Neuronal stem cell (in vitro differentiated cells): ENCODE measurements at regions not wholly inside any gene's neighbourhood (a gene's known extent, or its start where the extent isn't known, plus 50 kb on each side); places are given as distances from the start of the nearest gene placed in this dataset.
"Not testable (repeated sequence)": the region's sequence is repeated elsewhere in the genome, so short reads cannot be mapped to it uniquely, and the experiment has no call there.

Experiments used
- DNase-seq: peaks from one replicate; pipeline ENCODE4 v3.0.0-alpha.2; 2013; ENCODE audit warnings: low spot score
- H2AFZ ChIP-seq: one replicate; pipeline ENCODE4 v1.6.1; 2013; ENCODE audit warnings: mild to moderate bottlenecking, low read length, inconsistent platforms
- H2AK5ac ChIP-seq: 2 replicates; pipeline ENCODE4 v1.6.1; 2013; ENCODE audit warnings: low read depth, mild to moderate bottlenecking, inconsistent platforms, low read length, moderate library complexity, mixed read lengths
- H2BK120ac ChIP-seq: 2 replicates; pipeline ENCODE4 v1.6.1; 2013; ENCODE audit warnings: low read depth, mild to moderate bottlenecking, inconsistent platforms, low read length, moderate library complexity, mixed read lengths
- H2BK12ac ChIP-seq: one replicate; pipeline ENCODE4 v1.6.1; 2013; ENCODE audit warnings: low read length, inconsistent platforms
- H2BK15ac ChIP-seq: 2 replicates; pipeline ENCODE4 v1.6.1; 2013; ENCODE audit warnings: mild to moderate bottlenecking, low read length, inconsistent platforms, mixed read lengths
- H2BK5ac ChIP-seq: one replicate; pipeline ENCODE4 v1.6.1; 2013; ENCODE audit warnings: inconsistent platforms, mild to moderate bottlenecking, low read length, moderate library complexity
- H3K14ac ChIP-seq: one replicate; pipeline ENCODE4 v1.6.1; 2013; ENCODE audit warnings: low read length, inconsistent platforms
- H3K18ac ChIP-seq: 2 replicates; pipeline ENCODE4 v1.6.1; 2013; ENCODE audit warnings: low read length, inconsistent platforms
- H3K23ac ChIP-seq: 2 replicates; pipeline ENCODE4 v1.6.1; 2013; ENCODE audit warnings: low read depth, mild to moderate bottlenecking, mixed read lengths, low read length, inconsistent platforms; ENCODE audit not compliant: poor library complexity
- H3K27ac ChIP-seq: replicated peaks from 3 replicates; pipeline ENCODE4 v1.5.1; 2013; ENCODE audit warnings: low read length, inconsistent platforms
- H3K27me3 ChIP-seq, 3 experiments: 2 replicates each; pipeline ENCODE4 v1.6.1; 2013; ENCODE audit warnings: low read length in 3 of 3, mild to moderate bottlenecking in 2 of 3, inconsistent platforms in 1 of 3, low read depth in 1 of 3, mixed read lengths in 1 of 3, moderate library complexity in 1 of 3; ENCODE audit not compliant: control insufficient read depth in 3 of 3, insufficient read depth in 3 of 3
- H3K36me3 ChIP-seq, 2 donors: replicated peaks in 1 of 2; 2 replicates each; pipeline ENCODE4 v1.6.1; 2013; ENCODE audit warnings: low read length in 2 of 2; ENCODE audit not compliant: control insufficient read depth in 2 of 2, insufficient read depth in 2 of 2
- H3K4ac ChIP-seq: 2 replicates; pipeline ENCODE4 v1.6.1; 2013; ENCODE audit warnings: inconsistent platforms, mild to moderate bottlenecking, low read length, moderate library complexity
- H3K4me1 ChIP-seq, 2 donors: 1 replicate in 1 of 2; 2 replicates in 1 of 2; pipeline ENCODE4 v1.6.1; 2013; ENCODE audit warnings: low read length in 2 of 2, low read depth in 1 of 2; ENCODE audit not compliant: control insufficient read depth in 2 of 2, insufficient read depth in 1 of 2
- H3K4me2 ChIP-seq: one replicate; pipeline ENCODE4 v1.6.1; 2013; ENCODE audit warnings: mild to moderate bottlenecking, low read length, inconsistent platforms; ENCODE audit not compliant: insufficient read depth, poor library complexity, severe bottlenecking
- H3K4me3 ChIP-seq, 2 donors: 2 replicates each; pipeline ENCODE4 v1.5.1; 2013; ENCODE audit warnings: low read length in 2 of 2, mild to moderate bottlenecking in 2 of 2, inconsistent platforms in 1 of 2, moderate library complexity in 1 of 2
- H3K79me1 ChIP-seq: one replicate; pipeline ENCODE4 v1.6.1; 2013; ENCODE audit warnings: low read depth, mild to moderate bottlenecking, inconsistent platforms, low read length, moderate library complexity
- H3K9ac ChIP-seq: one replicate; pipeline ENCODE4 v1.6.1; 2013; ENCODE audit warnings: mild to moderate bottlenecking, low read depth, low read length, inconsistent platforms; ENCODE audit not compliant: poor library complexity
- H3K9me3 ChIP-seq, 2 donors: replicated peaks in 1 of 2; 2 replicates each; pipeline versions ENCODE3 to v1.6.1; 2013; ENCODE audit warnings: low read length in 2 of 2, mild to moderate bottlenecking in 2 of 2, inconsistent platforms in 1 of 2, low read depth in 1 of 2, mixed read lengths in 1 of 2, moderate library complexity in 1 of 2; ENCODE audit not compliant: control insufficient read depth in 2 of 2, insufficient read depth in 1 of 2
- H4K8ac ChIP-seq: one replicate; pipeline ENCODE4 v1.6.1; 2013; ENCODE audit warnings: low read depth, mild to moderate bottlenecking, inconsistent platforms, low read length, moderate library complexity
- H4K91ac ChIP-seq: one replicate; pipeline ENCODE4 v1.6.1; 2013; ENCODE audit warnings: low read length, low read depth, mild to moderate bottlenecking, inconsistent platforms; ENCODE audit not compliant: poor library complexity
- WGBS, 2 donors: extraction: QIAGEN DNeasy Blood & Tissue Kit; methylation state at CpG; one replicate each; pipeline ENCODE4 v1.1.7; 2013; ENCODE audit warnings: missing lambda C conversion rate in 2 of 2, mixed read lengths in 1 of 2; ENCODE audit not compliant: insufficient read length in 2 of 2, insufficient replicate concordance in 1 of 2; ENCODE audit errors: extremely low coverage in 2 of 2; 5-methylcytosine and 5-hydroxymethylcytosine counted together

DNA sequence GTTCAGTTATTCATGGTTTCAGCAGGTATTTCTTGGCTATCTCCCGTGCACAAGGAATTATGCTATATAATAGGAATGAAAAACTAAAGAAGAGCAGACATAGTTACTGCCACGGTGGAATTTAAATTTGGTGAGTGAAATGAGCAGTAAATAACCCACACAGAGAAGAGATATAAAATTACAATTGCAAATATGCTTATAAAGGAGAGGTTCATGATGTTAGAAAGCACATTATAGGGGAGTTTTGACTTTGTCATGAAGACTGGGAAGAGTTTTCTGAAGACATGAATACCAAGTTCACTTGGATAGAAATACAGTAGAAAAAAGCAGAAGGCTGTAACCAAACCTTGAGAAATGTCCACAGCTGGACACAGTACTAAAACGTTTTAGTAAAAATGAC, 712.0 kb upstream of the AADAT start:
- Histone ChIP-seq H3K14ac (no peak overlapping the region), H2BK5ac (no peak overlapping the region), H3K79me1 (no peaks in the 10 kb centered on the region), H3K18ac (no peak overlapping the region), H3K36me3 (no peaks in the 10 kb centered on the region), H3K4me1 (no peaks in the 10 kb centered on the region), H2BK120ac (no peak overlapping the region), H4K8ac (no peak overlapping the region), H3K4me2 (no peak overlapping the region), H2AK5ac (no peak overlapping the region), H3K27me3 (no peaks in the 10 kb centered on the region), H2BK15ac (no peak overlapping the region), H2AFZ (no peak overlapping the region), H3K4ac (no peak overlapping the region), H3K27ac (no peak overlapping the region), H3K9ac (no peak overlapping the region), H3K4me3 (no peak overlapping the region), H4K91ac (no peak overlapping the region), H3K9me3 (no peaks in the 10 kb centered on the region), H2BK12ac (no peak overlapping the region), H3K23ac (no peak overlapping the region)
- no peak for DNase-seq
- no CpG with 5 or more reads among the region's 3 CpGs for WGBS, 2 donors

GRCh38 chr4:170794525-170794924, 704.8 kb upstream of the AADAT start:
- Histone ChIP-seq H2BK120ac (no peak overlapping the region), H3K4ac (no peak overlapping the region), H3K4me3 (no peak overlapping the region), H4K8ac (no peak overlapping the region), H3K36me3 (no peaks in the 10 kb centered on the region), H2BK5ac (no peak overlapping the region), H3K9ac (no peak overlapping the region), H3K4me1 (no peaks in the 10 kb centered on the region), H2AFZ (no peak overlapping the region), H3K27ac (no peak overlapping the region), H3K14ac (no peak overlapping the region), H4K91ac (no peak overlapping the region), H3K9me3 (no peaks in the 10 kb centered on the region), H3K18ac (no peak overlapping the region), H2BK12ac (no peak overlapping the region), H3K4me2 (no peak overlapping the region), H2AK5ac (no peak overlapping the region), H2BK15ac (no peak overlapping the region), H3K79me1 (no peaks in the 10 kb centered on the region), H3K23ac (no peak overlapping the region), H3K27me3 (no peaks in the 10 kb centered on the region)
- WGBS, 2 donors: no CpG with 5 or more reads among the region's 3 CpGs
- DNase-seq: no peak

DNA sequence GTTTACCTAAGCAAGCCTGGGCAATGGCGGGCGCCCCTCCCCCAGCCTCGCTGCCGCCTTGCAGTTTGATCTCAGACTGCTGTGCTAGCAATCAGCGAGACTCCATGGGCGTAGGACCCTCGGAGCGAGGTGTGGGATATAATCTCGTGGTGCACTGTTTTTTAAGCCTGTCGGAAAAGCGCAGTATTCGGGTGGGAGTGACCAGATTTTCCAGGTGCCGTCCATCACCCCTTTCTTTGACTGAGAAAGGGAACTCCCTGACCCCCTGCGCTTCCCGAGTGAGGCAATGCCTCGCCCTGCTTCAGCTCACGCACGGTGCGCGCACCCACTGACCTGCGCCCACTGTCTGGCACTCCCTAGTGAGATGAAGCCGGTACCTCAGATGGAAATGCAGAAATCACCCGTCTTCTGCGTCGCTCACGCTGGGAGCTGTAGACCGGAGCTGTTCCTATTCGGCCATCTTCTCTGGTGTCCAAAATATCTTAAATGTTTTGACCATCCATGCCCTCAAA, 698.8 kb upstream of the AADAT start:
- WGBS, 2 donors: no CpG with 5 or more reads among the region's 28 CpGs
- H3K4me3 ChIP-seq, DNase-seq: not testable (repeated sequence)

DNA sequence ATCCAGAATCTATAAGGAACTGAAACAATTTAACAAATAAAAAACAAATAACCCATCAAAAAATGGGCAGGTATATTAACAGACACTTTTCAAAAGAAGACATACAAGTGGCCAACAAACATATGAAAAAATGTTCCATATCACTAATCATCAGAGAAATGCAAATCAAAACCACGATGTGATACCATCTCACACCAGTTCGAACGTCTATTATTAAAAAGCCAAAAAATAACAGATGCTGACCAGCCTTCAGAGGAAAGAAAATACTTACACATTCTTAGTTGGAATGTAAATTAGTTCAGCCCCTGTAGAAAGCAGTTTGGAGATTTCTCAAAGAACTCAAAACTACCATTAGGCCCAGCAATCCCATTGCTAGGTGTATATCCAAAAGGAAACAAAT, 687.9 kb upstream of the AADAT start:
- Histone ChIP-seq H3K9ac (no peak overlapping the region), H2AFZ (no peak overlapping the region), H3K4ac (no peak overlapping the region), H3K79me1 (no peaks in the 10 kb centered on the region), H3K27me3 (no peaks in the 10 kb centered on the region), H3K23ac (no peak overlapping the region), H4K91ac (no peak overlapping the region), H2BK5ac (no peak overlapping the region), H2BK120ac (no peak overlapping the region), H3K9me3 (no peaks in the 10 kb centered on the region), H3K4me1 (peaks cover 0 to 3% of the 10 kb centered on the region in 2 donors), H3K4me2 (no peak overlapping the region), H3K36me3 (no peaks in the 10 kb centered on the region), H2BK15ac (no peak overlapping the region), H3K18ac (no peak overlapping the region), H2AK5ac (no peak overlapping the region), H3K4me3 (no peak overlapping the region), H3K27ac (no peak overlapping the region), H4K8ac (no peak overlapping the region), H2BK12ac (no peak overlapping the region), H3K14ac (no peak overlapping the region)
- DNase-seq: no peak
- no CpG with 5 or more reads among the region's 3 CpGs for WGBS, 2 donors

More for the DNA sequence above, 698.8 kb upstream of the AADAT start:
- H3K36me3 ChIP-seq, H3K27ac ChIP-seq, H4K91ac ChIP-seq, H3K18ac ChIP-seq, H3K4me2 ChIP-seq, H4K8ac ChIP-seq, H2BK5ac ChIP-seq, H2BK120ac ChIP-seq, H3K4me1 ChIP-seq, H3K4ac ChIP-seq, H2AK5ac ChIP-seq, H3K14ac ChIP-seq, H3K79me1 ChIP-seq, H3K9me3 ChIP-seq, H3K9ac ChIP-seq, H3K27me3 ChIP-seq, H2BK12ac ChIP-seq, H2BK15ac ChIP-seq, H3K23ac ChIP-seq: not testable (repeated sequence)
- H2AFZ ChIP-seq: peak overlapping the region; percentile 45
